HEK293T (cell line): ENCODE measurements at regions not wholly inside any gene's neighbourhood (a gene's known extent, or its start where the extent isn't known, plus 50 kb on each side); places are given as distances from the start of the nearest gene placed in this dataset.

Source experiments
- CTCF ChIA-PET: fragments of 350-600 bp; formaldehyde crosslinking; extraction: SDS; loops from one replicate; lab custom pipeline; 2021; ENCODE audit warnings: antibody characterized with exemption, inconsistent platforms; lab: Yijun Ruan, JAX
- POLR2A ChIA-PET: fragments of 350-600 bp; formaldehyde crosslinking; extraction: SDS; loops from one replicate; lab custom pipeline; 2020; ENCODE audit warnings: antibody characterized with exemption, inconsistent platforms; lab: Yijun Ruan, JAX
- DNase-seq: peaks from one replicate; pipeline ENCODE4 v3.0.0; 2012; ENCODE audit warnings: mixed read lengths; ENCODE audit errors: extremely low spot score
- ARNT ChIP-seq: fragments of 450-650 bp; IDR thresholded peaks from 2 replicates; pipeline ENCODE4 v1.6.1; 2017; ENCODE audit warnings: mild to moderate bottlenecking
- BHLHE40 ChIP-seq: fragments of 450-650 bp; IDR thresholded peaks from 2 replicates; pipeline ENCODE4 v1.6.1; 2016; ENCODE audit warnings: mild to moderate bottlenecking, moderate library complexity, borderline replicate concordance
- CTBP1 ChIP-seq: fragments of 450-650 bp; IDR thresholded peaks from 2 replicates; pipeline ENCODE4 v1.6.1; 2016; ENCODE audit warnings: borderline replicate concordance
- ELF4 ChIP-seq: fragments of 450-650 bp; IDR thresholded peaks from 2 replicates; pipeline ENCODE4 v1.6.1; 2017; ENCODE audit warnings: antibody characterized with exemption
- FOXA1 ChIP-seq: fragments of 450-650 bp; IDR thresholded peaks from 2 replicates; pipeline ENCODE4 v1.6.1; 2016; ENCODE audit warnings: mild to moderate bottlenecking
- FOXK2 ChIP-seq: fragments of 450-650 bp; IDR thresholded peaks from 2 replicates; pipeline ENCODE4 v1.6.1; 2016; ENCODE audit warnings: mild to moderate bottlenecking
- FOXM1 ChIP-seq: fragments of 450-650 bp; IDR thresholded peaks from 2 replicates; pipeline ENCODE4 v1.6.1; 2017; ENCODE audit warnings: mild to moderate bottlenecking, borderline replicate concordance
- HDGF ChIP-seq: fragments of 450-650 bp; IDR thresholded peaks from 2 replicates; pipeline ENCODE4 v1.6.1; 2017; ENCODE audit warnings: antibody characterized with exemption, borderline replicate concordance
- L3MBTL2 ChIP-seq: fragments of 450-650 bp; conservative IDR thresholded peaks from 2 replicates; pipeline ENCODE4 v1.6.1; 2016; ENCODE audit warnings: mild to moderate bottlenecking
- LEF1 ChIP-seq: fragments of 450-650 bp; IDR thresholded peaks from 2 replicates; pipeline ENCODE4 v1.6.1; 2017; ENCODE audit warnings: mild to moderate bottlenecking, borderline replicate concordance
- NFRKB ChIP-seq: fragments of 450-650 bp; IDR thresholded peaks from 2 replicates; pipeline ENCODE4 v1.6.1; 2016; ENCODE audit warnings: mild to moderate bottlenecking, moderate library complexity
- PKNOX1 ChIP-seq: fragments of 450-650 bp; IDR thresholded peaks from 2 replicates; pipeline ENCODE4 v1.6.1; 2016
- SP1 ChIP-seq: fragments of 450-650 bp; IDR thresholded peaks from 2 replicates; pipeline ENCODE4 v1.6.1; 2017
- SUZ12 ChIP-seq: fragments of 450-650 bp; IDR thresholded peaks from 2 replicates; pipeline ENCODE4 v1.6.1; 2016; ENCODE audit warnings: mild to moderate bottlenecking
- TARDBP ChIP-seq: fragments of 450-650 bp; IDR thresholded peaks from 2 replicates; pipeline ENCODE4 v1.6.1; 2016
- ZNF384 ChIP-seq: fragments of 450-650 bp; IDR thresholded peaks from 2 replicates; pipeline ENCODE4 v1.6.1; 2016

GRCh38 chr3:128569756-128570155, 76.8 kb upstream of the GATA2 start:
- TF ChIP-seq TARDBP, result no peak
- TF ChIP-seq NFRKB, result no peak
- TF ChIP-seq SP1, result no peak
- no peak for TF ChIP-seq PKNOX1
- no peak for TF ChIP-seq SUZ12
- no peak for TF ChIP-seq L3MBTL2
- TF ChIP-seq HDGF, result no peak
- no peak for TF ChIP-seq ARNT
- no peak for TF ChIP-seq FOXA1
- TF ChIP-seq LEF1, result no peak
- no peak for TF ChIP-seq FOXK2
- TF ChIP-seq CTBP1, result no peak
- DNase-seq, result no peak
- CTCF ChIA-PET, result no interaction called here
- POLR2A ChIA-PET, result no interaction called here

- TF ChIP-seq ARNT (no peak), L3MBTL2 (no peak), FOXA1 (no peak), TARDBP (no peak), FOXM1 (no peak), SP1 (no peak), ELF4 (no peak), NFRKB (no peak), PKNOX1 (no peak), FOXK2 (no peak), HDGF (no peak), CTBP1 (no peak), LEF1 (no peak)
- DNase-seq, result no peak
- ChIA-PET CTCF (no interaction called here), POLR2A (no interaction called here)
These were observed 75.8 kb upstream of the GATA2 start for GRCh38 chr3:128568602-128569490.

GRCh38 chr3:128567705-128568356, 74.8 kb upstream of the GATA2 start:
- CTCF ChIA-PET, result no interaction called here
- TF ChIP-seq PKNOX1, result peak; percentile 21; the same call in 1 of the 2 replicates
- no peak for TF ChIP-seq NFRKB
- no peak for DNase-seq
- POLR2A ChIA-PET, result no interaction called here

GRCh38 chr3:128567141-128567540, 74.1 kb upstream of the GATA2 start:
- ChIA-PET POLR2A (no interaction called here), CTCF (no interaction called here)
- no peak for DNase-seq
- no peak for TF ChIP-seq CTBP1

GRCh38 chr3:128563439-128563838, 70.4 kb upstream of the GATA2 start:
- TF ChIP-seq LEF1, result no peak
- TF ChIP-seq FOXA1, result no peak
- TF ChIP-seq FOXK2, result no peak
- TF ChIP-seq BHLHE40, result no peak
- TF ChIP-seq FOXM1, result no peak
- no peak for TF ChIP-seq CTBP1
- TF ChIP-seq ZNF384, result no peak
- TF ChIP-seq SUZ12, result no peak
- ChIA-PET CTCF (no interaction called here), POLR2A (no interaction called here)
- DNase-seq, result no peak

GRCh38 chr3:128561504-128561903, 68.5 kb upstream of the GATA2 start:
- TF ChIP-seq ELF4 (no peak), NFRKB (no peak), TARDBP (no peak), L3MBTL2 (no peak), SUZ12 (no peak)
- POLR2A ChIA-PET, result no interaction called here
- DNase-seq, result no peak
- CTCF ChIA-PET, result no interaction called here

- TF ChIP-seq FOXM1 (no peak), LEF1 (no peak), FOXA1 (no peak), FOXK2 (no peak), BHLHE40 (no peak), ELF4 (no peak), L3MBTL2 (no peak), SP1 (no peak), NFRKB (no peak), SUZ12 (no peak), HDGF (no peak), TARDBP (no peak), ZNF384 (no peak), CTBP1 (no peak), ARNT (no peak), PKNOX1 (no peak)
- ChIA-PET POLR2A (no interaction called here), CTCF (no interaction called here)
- DNase-seq, result no peak
These were observed 67.8 kb upstream of the GATA2 start for GRCh38 chr3:128560768-128561167.
